ENCODE measurements at regions not wholly inside any gene's neighbourhood (a gene's known extent, or its start where the extent isn't known, plus 50 kb on each side); places are given as distances from the start of the nearest gene placed in this dataset.

- Histone ChIP-seq H3K36me3 (no peaks in the 10 kb centered on the region), H3K27me3 (no peaks in the 10 kb centered on the region), H3K9me3 (no peaks in the 10 kb centered on the region), H3K27ac (peak overlapping the region in 1 of 3 donors; percentile 37), H3K4me3 (replicated peaks in 1 of 3) (no peak overlapping the region), H3K4me1 (peaks cover 0 to 11% of the 10 kb centered on the region in 2 donors)
- TF ChIP-seq, protein P1, sequence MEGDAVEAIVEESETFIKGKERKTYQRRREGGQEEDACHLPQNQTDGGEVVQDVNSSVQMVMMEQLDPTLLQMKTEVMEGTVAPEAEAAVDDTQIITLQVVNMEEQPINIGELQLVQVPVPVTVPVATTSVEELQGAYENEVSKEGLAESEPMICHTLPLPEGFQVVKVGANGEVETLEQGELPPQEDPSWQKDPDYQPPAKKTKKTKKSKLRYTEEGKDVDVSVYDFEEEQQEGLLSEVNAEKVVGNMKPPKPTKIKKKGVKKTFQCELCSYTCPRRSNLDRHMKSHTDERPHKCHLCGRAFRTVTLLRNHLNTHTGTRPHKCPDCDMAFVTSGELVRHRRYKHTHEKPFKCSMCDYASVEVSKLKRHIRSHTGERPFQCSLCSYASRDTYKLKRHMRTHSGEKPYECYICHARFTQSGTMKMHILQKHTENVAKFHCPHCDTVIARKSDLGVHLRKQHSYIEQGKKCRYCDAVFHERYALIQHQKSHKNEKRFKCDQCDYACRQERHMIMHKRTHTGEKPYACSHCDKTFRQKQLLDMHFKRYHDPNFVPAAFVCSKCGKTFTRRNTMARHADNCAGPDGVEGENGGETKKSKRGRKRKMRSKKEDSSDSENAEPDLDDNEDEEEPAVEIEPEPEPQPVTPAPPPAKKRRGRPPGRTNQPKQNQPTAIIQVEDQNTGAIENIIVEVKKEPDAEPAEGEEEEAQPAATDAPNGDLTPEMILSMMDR (IDR thresholded peaks at IDR 0.05): peak in 4 of 6 experiments; percentile 54 to 66 (median 60)
- no peak for TF ChIP-seq POLR2A (IDR thresholded peaks at IDR 0.05)
- intact Hi-C loops (cut with DNase I): loop anchor here (10.0 kb wide), 1 partner anchor 329 kb away; no protein-coding TSS in a partner anchor
- WGBS, 2 donors: 37 to 52% methylated on average over 12 of the region's 12 CpGs
- DNase-seq: peak; percentile 47
These were observed 314.9 kb upstream of the DIPK2B start for GRCh38 chrX:45515262-45516215.

DNA sequence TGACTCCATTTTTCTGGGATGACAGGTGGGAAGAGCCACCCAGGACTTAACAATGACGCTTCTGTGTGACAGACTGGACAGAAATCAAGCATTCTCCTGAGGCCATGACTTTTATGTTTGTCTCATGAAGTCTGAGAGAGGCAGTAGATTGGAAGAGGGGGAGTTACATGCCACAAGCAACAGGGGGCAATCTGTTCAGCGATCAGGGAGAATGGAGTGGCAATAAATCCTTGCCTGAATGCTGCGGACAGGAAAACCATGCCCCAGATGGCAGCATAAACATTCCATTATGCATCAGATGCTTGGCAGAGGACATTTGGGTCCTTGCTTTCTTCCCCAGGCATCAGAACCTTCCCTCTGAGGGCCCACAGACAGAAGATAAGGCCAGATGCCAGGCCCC lies 312.4 kb upstream of the DIPK2B start:
- H3K27me3 ChIP-seq: no peaks in the 10 kb centered on the region
- intact Hi-C loops (cut with DNase I): loop anchor here (10.0 kb wide), 1 partner anchor 332 kb away; no protein-coding TSS in a partner anchor
- WGBS, 2 donors: 77 to 78% methylated on average over 3 of the region's 3 CpGs
- no peaks in the 10 kb centered on the region for H3K36me3 ChIP-seq
- DNase-seq: no peak
- H3K4me1 ChIP-seq: peaks cover under 1 to 19% of the 10 kb centered on the region in 2 donors
- H3K4me3 ChIP-seq (replicated peaks in 1 of 3): no peak overlapping the region
- TF ChIP-seq, protein P1 (IDR thresholded peaks at IDR 0.05): no peak
- no peak for TF ChIP-seq POLR2A (IDR thresholded peaks at IDR 0.05)
- no peak overlapping the region for H3K27ac ChIP-seq
- H3K9me3 ChIP-seq: no peaks in the 10 kb centered on the region

DNA sequence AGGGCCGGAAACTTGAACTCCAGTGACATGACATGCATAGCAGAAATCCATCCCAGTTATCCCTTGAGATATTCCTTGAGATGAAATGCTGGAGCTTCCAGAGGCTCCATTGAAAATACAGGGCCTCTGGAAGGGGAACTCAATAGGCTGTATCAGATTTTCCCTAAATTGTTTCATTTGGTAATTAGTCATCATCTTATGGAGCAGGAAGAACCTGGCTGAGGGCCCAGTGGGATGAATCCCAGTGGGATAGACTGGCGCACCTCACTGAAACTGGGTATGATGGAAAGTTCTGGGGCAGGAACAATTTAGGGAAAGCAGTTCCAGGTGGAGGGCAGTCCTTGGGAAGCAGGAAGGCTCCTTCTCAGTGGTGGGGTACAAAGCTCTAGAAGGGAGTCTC lies 307.8 kb upstream of the DIPK2B start:
- H3K4me1 ChIP-seq: peaks cover 21 to 43% of the 10 kb centered on the region in 2 donors
- no peak overlapping the region for H3K4me3 ChIP-seq (replicated peaks in 1 of 3)
- TF ChIP-seq, protein P1 (IDR thresholded peaks at IDR 0.05): no peak
- TF ChIP-seq POLR2A (IDR thresholded peaks at IDR 0.05): no peak
- H3K9me3 ChIP-seq: no peaks in the 10 kb centered on the region
- peak overlapping the region in 1 of 3 donors; percentile 85 for H3K27ac ChIP-seq
- no peaks in the 10 kb centered on the region for H3K36me3 ChIP-seq
- DNase-seq: no peak
- intact Hi-C loops (cut with DNase I): no loop called here
- no peaks in the 10 kb centered on the region for H3K27me3 ChIP-seq
- 72 to 75% methylated on average over 1 to 2 of the region's 2 CpGs for WGBS, 2 donors

- intact Hi-C loops (cut with DNase I): no loop called here
- Histone ChIP-seq H3K4me3 (replicated peaks in 1 of 3) (no peak overlapping the region), H3K9me3 (no peaks in the 10 kb centered on the region), H3K4me1 (peaks cover 21 to 43% of the 10 kb centered on the region in 2 donors), H3K36me3 (no peaks in the 10 kb centered on the region), H3K27me3 (no peaks in the 10 kb centered on the region), H3K27ac (peak overlapping the region; percentile 14 to 85 (median 69))
- 62 to 65% methylated on average over 2 of the region's 2 CpGs for WGBS, 2 donors
- no peak for DNase-seq
- TF ChIP-seq POLR2A (IDR thresholded peaks at IDR 0.05): no peak
- TF ChIP-seq, protein P1 (IDR thresholded peaks at IDR 0.05): no peak
These were observed 305.6 kb upstream of the DIPK2B start for GRCh38 chrX:45506149-45506730.

All from thyroid gland (tissue), 4 donors.